ENCODE measurements at regions not wholly inside any gene's neighbourhood (a gene's known extent, or its start where the extent isn't known, plus 50 kb on each side); places are given as distances from the start of the nearest gene placed in this dataset.
A peak's percentile ranks its signal among the peaks of the same experiment; 100 is the strongest.

- no peaks in the 10 kb centered on the region for H3K27me3 ChIP-seq
- H3K4me1 ChIP-seq = no peaks in the 10 kb centered on the region
- H3K27ac ChIP-seq = no peak overlapping the region
- TF ChIP-seq CTCF (IDR thresholded peaks at IDR 0.05) = no peak
- no peaks in the 10 kb centered on the region for H3K36me3 ChIP-seq
- H3K9me3 ChIP-seq = no peaks in the 10 kb centered on the region
- H3K4me3 ChIP-seq = no peak overlapping the region
- DNase-seq (ENCODE audit: low spot score) = no peak
These were observed 71.9 kb upstream of the SEZ6L start for GRCh38 chr22:26097411-26097810.

- no peaks in the 10 kb centered on the region for H3K27me3 ChIP-seq
- no peak for TF ChIP-seq CTCF (IDR thresholded peaks at IDR 0.05)
- H3K4me1 ChIP-seq = no peaks in the 10 kb centered on the region
- no peaks in the 10 kb centered on the region for H3K36me3 ChIP-seq
- no peak overlapping the region for H3K4me3 ChIP-seq
- DNase-seq (ENCODE audit: low spot score) = no peak
- H3K27ac ChIP-seq = no peak overlapping the region
- H3K9me3 ChIP-seq = no peaks in the 10 kb centered on the region
These were observed 71.4 kb upstream of the SEZ6L start for GRCh38 chr22:26097840-26098239.

- Histone ChIP-seq H3K4me3 (no peak overlapping the region), H3K36me3 (no peaks in the 10 kb centered on the region), H3K27ac (no peak overlapping the region), H3K9me3 (no peaks in the 10 kb centered on the region), H3K27me3 (no peaks in the 10 kb centered on the region), H3K4me1 (no peaks in the 10 kb centered on the region)
- TF ChIP-seq CTCF (IDR thresholded peaks at IDR 0.05) = no peak
- DNase-seq (ENCODE audit: low spot score) = no peak
These were observed 66.2 kb upstream of the SEZ6L start for GRCh38 chr22:26103023-26103422.

- H3K4me3 ChIP-seq = no peak overlapping the region
- no peaks in the 10 kb centered on the region for H3K9me3 ChIP-seq
- no peaks in the 10 kb centered on the region for H3K36me3 ChIP-seq
- H3K27ac ChIP-seq = no peak overlapping the region
- H3K27me3 ChIP-seq = no peaks in the 10 kb centered on the region
- DNase-seq (ENCODE audit: low spot score) = no peak
- H3K4me1 ChIP-seq = no peaks in the 10 kb centered on the region
- no peak for TF ChIP-seq CTCF (IDR thresholded peaks at IDR 0.05)
These were observed 62.9 kb upstream of the SEZ6L start for GRCh38 chr22:26106412-26106811.

GRCh38 chr22:26109686-26110315 is 59.5 kb upstream of the SEZ6L start:
- no peaks in the 10 kb centered on the region for H3K27me3 ChIP-seq
- no peaks in the 10 kb centered on the region for H3K4me1 ChIP-seq
- DNase-seq (ENCODE audit: low spot score) = peak; percentile 4
- H3K9me3 ChIP-seq = no peaks in the 10 kb centered on the region
- H3K27ac ChIP-seq = no peak overlapping the region
- no peak overlapping the region for H3K4me3 ChIP-seq
- no peaks in the 10 kb centered on the region for H3K36me3 ChIP-seq
- no peak for TF ChIP-seq CTCF (IDR thresholded peaks at IDR 0.05)

- TF ChIP-seq CTCF (IDR thresholded peaks at IDR 0.05) = no peak
- H3K36me3 ChIP-seq = no peaks in the 10 kb centered on the region
- H3K27ac ChIP-seq = no peak overlapping the region
- H3K9me3 ChIP-seq = no peaks in the 10 kb centered on the region
- H3K4me1 ChIP-seq = no peaks in the 10 kb centered on the region
- H3K4me3 ChIP-seq = no peak overlapping the region
- DNase-seq (ENCODE audit: low spot score) = no peak
- H3K27me3 ChIP-seq = no peaks in the 10 kb centered on the region
These were observed 54.4 kb upstream of the SEZ6L start for GRCh38 chr22:26114826-26115225.

All from right atrium auricular region (tissue), 2 donors.